T-helper 17 cell (primary cell): ENCODE measurements at regions not wholly inside any gene's neighbourhood (a gene's known extent, or its start where the extent isn't known, plus 50 kb on each side); places are given as distances from the start of the nearest gene placed in this dataset.

Source experiments
- ATAC-seq: fragments of 150-1000 bp; cut with Tn5 transposase; 2 replicates; pipeline ENCODE4 v1.10.0; 2021; ENCODE audit warnings: mild to moderate bottlenecking, moderate library complexity
- DNase-seq, 3 donors: peaks; one replicate each; pipeline versions ENCODE4 v3.0.0 to v3.0.0-alpha.2; 2020 to 2021
- H3K9me3 ChIP-seq: one replicate; pipeline ENCODE4 v1.7.0; 2013; ENCODE audit warnings: low read length, mild to moderate bottlenecking; ENCODE audit not compliant: control insufficient read depth, poor library complexity, severe bottlenecking
- H3K27ac Mint-ChIP-seq: one replicate; pipeline ENCODE4 v1.8.0; 2022; ENCODE audit warnings: mild to moderate bottlenecking, moderate library complexity, mixed read lengths
- H3K27me3 Mint-ChIP-seq: one replicate; pipeline ENCODE4 v1.8.0; 2022; ENCODE audit warnings: mixed read lengths
- H3K36me3 Mint-ChIP-seq: one replicate; pipeline ENCODE4 v1.8.0; 2022; ENCODE audit warnings: low read depth, mixed read lengths
- H3K4me1 Mint-ChIP-seq: one replicate; pipeline ENCODE4 v1.8.0; 2022; ENCODE audit warnings: mild to moderate bottlenecking, mixed read lengths
- H3K4me3 Mint-ChIP-seq: one replicate; pipeline ENCODE4 v1.8.0; 2022; ENCODE audit warnings: mild to moderate bottlenecking, moderate library complexity, mixed read lengths

- no peaks in the 10 kb centered on the region for H3K9me3 ChIP-seq
- DNase-seq (no peak), ATAC-seq (no peak)
- Mint-ChIP-seq H3K36me3 (no peaks in the 10 kb centered on the region), H3K27ac (no peak overlapping the region), H3K27me3 (no peaks in the 10 kb centered on the region), H3K4me3 (no peak overlapping the region), H3K4me1 (no peaks in the 10 kb centered on the region)
Measured at GRCh38 chr9:79986437-79986836, 414.7 kb downstream of the TLE4 start.

- Mint-ChIP-seq H3K27ac (no peak overlapping the region), H3K4me1 (no peaks in the 10 kb centered on the region), H3K4me3 (no peak overlapping the region), H3K36me3 (no peaks in the 10 kb centered on the region), H3K27me3 (peaks cover under 1% of the 10 kb centered on the region)
- ATAC-seq: no peak
- no peak for DNase-seq
- H3K9me3 ChIP-seq: no peaks in the 10 kb centered on the region
Measured at GRCh38 chr9:79985772-79986171, 414.0 kb downstream of the TLE4 start.

GRCh38 chr9:79985264-79985663 lies 413.5 kb downstream of the TLE4 start:
- no peak for DNase-seq
- Mint-ChIP-seq H3K36me3 (no peaks in the 10 kb centered on the region), H3K4me3 (no peak overlapping the region), H3K4me1 (no peaks in the 10 kb centered on the region), H3K27me3 (peaks cover 6% of the 10 kb centered on the region), H3K27ac (no peak overlapping the region)
- H3K9me3 ChIP-seq: no peaks in the 10 kb centered on the region
- no peak for ATAC-seq

- Mint-ChIP-seq H3K36me3 (no peaks in the 10 kb centered on the region), H3K27me3 (peaks cover 8% of the 10 kb centered on the region), H3K4me1 (no peaks in the 10 kb centered on the region), H3K4me3 (no peak overlapping the region), H3K27ac (no peak overlapping the region)
- DNase-seq (no peak), ATAC-seq (no peak)
- H3K9me3 ChIP-seq: no peaks in the 10 kb centered on the region
Measured at GRCh38 chr9:79984429-79985067, 412.8 kb downstream of the TLE4 start.

GRCh38 chr9:79980432-79980831 lies 408.7 kb downstream of the TLE4 start:
- H3K4me1 Mint-ChIP-seq: no peaks in the 10 kb centered on the region

GRCh38 chr9:79977510-79978197 lies 405.9 kb downstream of the TLE4 start:
- no peak for DNase-seq
- no peak for ATAC-seq
- peaks cover 31% of the 10 kb centered on the region for H3K27me3 Mint-ChIP-seq
- H3K4me1 Mint-ChIP-seq: no peaks in the 10 kb centered on the region
- no peaks in the 10 kb centered on the region for H3K36me3 Mint-ChIP-seq
- H3K4me3 Mint-ChIP-seq: no peak overlapping the region
- no peaks in the 10 kb centered on the region for H3K9me3 ChIP-seq
- H3K27ac Mint-ChIP-seq: no peak overlapping the region

More at GRCh38 chr9:79980432-79980831, 408.7 kb downstream of the TLE4 start:
- Mint-ChIP-seq H3K27ac (no peak overlapping the region), H3K27me3 (peaks cover 26% of the 10 kb centered on the region), H3K36me3 (no peaks in the 10 kb centered on the region), H3K4me3 (no peak overlapping the region)
- no peak for ATAC-seq
- DNase-seq: no peak
- H3K9me3 ChIP-seq: no peaks in the 10 kb centered on the region

- no peak for ATAC-seq
- no peaks in the 10 kb centered on the region for H3K9me3 ChIP-seq
- DNase-seq: no peak
- no peaks in the 10 kb centered on the region for H3K4me1 Mint-ChIP-seq
- no peak overlapping the region for H3K27ac Mint-ChIP-seq
- H3K36me3 Mint-ChIP-seq: no peaks in the 10 kb centered on the region
- peaks cover 31% of the 10 kb centered on the region for H3K27me3 Mint-ChIP-seq
- H3K4me3 Mint-ChIP-seq: no peak overlapping the region
Measured at GRCh38 chr9:79977074-79977435, 405.3 kb downstream of the TLE4 start.

GRCh38 chr9:79976257-79977073 lies 404.7 kb downstream of the TLE4 start:
- Mint-ChIP-seq H3K27ac (no peak overlapping the region), H3K36me3 (no peaks in the 10 kb centered on the region), H3K27me3 (peaks cover 31% of the 10 kb centered on the region), H3K4me3 (no peak overlapping the region), H3K4me1 (no peaks in the 10 kb centered on the region)
- H3K9me3 ChIP-seq: no peaks in the 10 kb centered on the region
- DNase-seq (no peak), ATAC-seq (no peak)

- Mint-ChIP-seq H3K27ac (no peak overlapping the region), H3K4me1 (no peaks in the 10 kb centered on the region), H3K4me3 (no peak overlapping the region), H3K27me3 (peaks cover 30% of the 10 kb centered on the region), H3K36me3 (no peaks in the 10 kb centered on the region)
- ATAC-seq: no peak
- DNase-seq: no peak
- H3K9me3 ChIP-seq: no peaks in the 10 kb centered on the region
Measured at GRCh38 chr9:79975621-79976256, 404.0 kb downstream of the TLE4 start.

- no peak for ATAC-seq
- no peak for DNase-seq
- no peaks in the 10 kb centered on the region for H3K9me3 ChIP-seq
- H3K27ac Mint-ChIP-seq: no peak overlapping the region
- H3K36me3 Mint-ChIP-seq: no peaks in the 10 kb centered on the region
- peaks cover 25% of the 10 kb centered on the region for H3K27me3 Mint-ChIP-seq
- no peak overlapping the region for H3K4me3 Mint-ChIP-seq
- H3K4me1 Mint-ChIP-seq: no peaks in the 10 kb centered on the region
Measured at GRCh38 chr9:79974806-79975422, 403.1 kb downstream of the TLE4 start.

GRCh38 chr9:79973627-79974026 lies 401.9 kb downstream of the TLE4 start:
- DNase-seq (no peak), ATAC-seq (no peak)
- Mint-ChIP-seq H3K4me1 (no peaks in the 10 kb centered on the region), H3K27ac (no peak overlapping the region), H3K4me3 (no peak overlapping the region), H3K27me3 (peaks cover 20% of the 10 kb centered on the region), H3K36me3 (no peaks in the 10 kb centered on the region)
- H3K9me3 ChIP-seq: no peaks in the 10 kb centered on the region

GRCh38 chr9:79970146-79970425 lies 398.3 kb downstream of the TLE4 start:
- peaks cover 26% of the 10 kb centered on the region for H3K27me3 Mint-ChIP-seq
- H3K9me3 ChIP-seq: no peaks in the 10 kb centered on the region
- no peak for ATAC-seq
- H3K27ac Mint-ChIP-seq: no peak overlapping the region
- DNase-seq: no peak
- H3K36me3 Mint-ChIP-seq: no peaks in the 10 kb centered on the region
- H3K4me3 Mint-ChIP-seq: no peak overlapping the region
- H3K4me1 Mint-ChIP-seq: no peaks in the 10 kb centered on the region
